ENCODE measurements at regions not wholly inside any gene's neighbourhood (a gene's known extent, or its start where the extent isn't known, plus 50 kb on each side); places are given as distances from the start of the nearest gene placed in this dataset.

GRCh38 chr2:14533131-14533757, 99.3 kb upstream of the LRATD1 start:
- Histone ChIP-seq H3K27me3 (replicated peaks; ENCODE audit: insufficient read depth) (no peaks in the 10 kb centered on the region), H3K36me3 (ENCODE audit: low read depth) (no peaks in the 10 kb centered on the region), H3K79me2 (ENCODE audit: insufficient read depth) (no peaks in the 10 kb centered on the region), H3K9me3 (ENCODE audit: low read depth) (no peaks in the 10 kb centered on the region), H3F3A (ENCODE audit: insufficient read depth) (no peaks in the 10 kb centered on the region), H3K9ac (no peak overlapping the region), H3K4me3 (no peak overlapping the region), H3K9me2 (ENCODE audit: insufficient read depth) (no peaks in the 10 kb centered on the region), H3K27ac (no peak overlapping the region), H4K20me1 (ENCODE audit: insufficient read depth) (no peaks in the 10 kb centered on the region), H3K4me2 (ENCODE audit: unreplicated experiment) (no peak overlapping the region), H2AFZ (no peak overlapping the region), H3K4me1 (ENCODE audit: insufficient read depth) (peaks cover 12% of the 10 kb centered on the region; the same call in 1 of the 2 replicates)
- TF ChIP-seq EZH2 (IDR thresholded peaks at IDR 0.05; ENCODE audit: insufficient read depth, poor library complexity, severe bottlenecking) (no peak), EZH2phosphoT487 (IDR thresholded peaks at IDR 0.05; ENCODE audit: insufficient read depth, low read depth) (no peak)
- DNase-seq = no peak
- in situ Hi-C loops (cut with MboI) = no loop called here
- WGBS, 2 experiments (ENCODE audit: low coverage in 1 of 2, low lambda C conversion rate in 2 of 2, missing lambda C conversion rate in 2 of 2) = 88 to 100% methylated on average over 1 of the region's 1 CpG

GRCh38 chr2:14535156-14535555, 97.4 kb upstream of the LRATD1 start:
- no peak for DNase-seq
- H3K4me2 ChIP-seq (ENCODE audit: unreplicated experiment) = no peak overlapping the region
- in situ Hi-C loops (cut with MboI) = no loop called here
- whole genome bisulfite sequencing, 2 experiments (ENCODE audit: low coverage in 1 of 2, low lambda C conversion rate in 2 of 2, missing lambda C conversion rate in 2 of 2) = 76 to 83% methylated on average over 4 of the region's 4 CpGs
- H3K4me1 ChIP-seq (ENCODE audit: insufficient read depth) = peaks cover 3% of the 10 kb centered on the region; the same call in 1 of the 2 replicates
- no peak overlapping the region for H3K4me3 ChIP-seq
- no peaks in the 10 kb centered on the region for H3K9me3 ChIP-seq (ENCODE audit: low read depth)
- no peaks in the 10 kb centered on the region for H3K9me2 ChIP-seq (ENCODE audit: insufficient read depth)
- no peak overlapping the region for H3K9ac ChIP-seq
- H3F3A ChIP-seq (ENCODE audit: insufficient read depth) = no peaks in the 10 kb centered on the region
- TF ChIP-seq EZH2 (IDR thresholded peaks at IDR 0.05; ENCODE audit: insufficient read depth, poor library complexity, severe bottlenecking) (no peak), EZH2phosphoT487 (IDR thresholded peaks at IDR 0.05; ENCODE audit: insufficient read depth, low read depth) (no peak)
- H3K27ac ChIP-seq = no peak overlapping the region
- no peaks in the 10 kb centered on the region for H3K79me2 ChIP-seq (ENCODE audit: insufficient read depth)
- no peaks in the 10 kb centered on the region for H3K27me3 ChIP-seq (replicated peaks; ENCODE audit: insufficient read depth)
- H4K20me1 ChIP-seq (ENCODE audit: insufficient read depth) = no peaks in the 10 kb centered on the region
- H2AFZ ChIP-seq = no peak overlapping the region
- H3K36me3 ChIP-seq (ENCODE audit: low read depth) = no peaks in the 10 kb centered on the region

DNA sequence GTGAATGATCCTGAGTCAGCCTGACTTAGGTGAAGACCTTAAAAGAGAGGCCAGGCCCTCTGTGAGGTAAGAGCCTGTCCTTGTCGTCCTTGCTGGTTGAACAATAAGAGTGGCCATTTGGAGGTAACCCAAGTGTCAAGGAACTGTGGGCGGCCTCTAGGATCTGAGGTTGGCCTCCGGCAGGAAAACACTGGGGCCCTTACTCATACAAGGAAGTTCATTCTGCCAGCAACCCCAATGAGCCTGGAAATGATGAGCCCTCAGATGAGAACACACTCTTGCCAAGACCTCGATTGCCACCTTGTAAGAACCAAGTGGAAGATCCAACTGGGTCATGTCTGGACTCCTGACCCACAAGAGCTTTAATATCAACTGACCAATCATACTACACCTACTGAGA, 95.5 kb upstream of the LRATD1 start:
- Histone ChIP-seq H4K20me1 (ENCODE audit: insufficient read depth) (no peaks in the 10 kb centered on the region), H3K79me2 (ENCODE audit: insufficient read depth) (no peaks in the 10 kb centered on the region), H3K27ac (no peak overlapping the region), H2AFZ (no peak overlapping the region), H3F3A (ENCODE audit: insufficient read depth) (no peaks in the 10 kb centered on the region), H3K9me2 (ENCODE audit: insufficient read depth) (no peaks in the 10 kb centered on the region), H3K4me1 (ENCODE audit: insufficient read depth) (no peaks in the 10 kb centered on the region), H3K4me2 (ENCODE audit: unreplicated experiment) (no peak overlapping the region), H3K4me3 (no peak overlapping the region), H3K36me3 (ENCODE audit: low read depth) (no peaks in the 10 kb centered on the region), H3K27me3 (replicated peaks; ENCODE audit: insufficient read depth) (no peaks in the 10 kb centered on the region), H3K9me3 (ENCODE audit: low read depth) (no peaks in the 10 kb centered on the region), H3K9ac (no peak overlapping the region)
- TF ChIP-seq EZH2 (IDR thresholded peaks at IDR 0.05; ENCODE audit: insufficient read depth, poor library complexity, severe bottlenecking) (no peak), EZH2phosphoT487 (IDR thresholded peaks at IDR 0.05; ENCODE audit: insufficient read depth, low read depth) (no peak)
- WGBS, 2 experiments (ENCODE audit: low coverage in 1 of 2, low lambda C conversion rate in 2 of 2, missing lambda C conversion rate in 2 of 2) = 66 to 82% methylated on average over 4 of the region's 4 CpGs
- DNase-seq = no peak
- in situ Hi-C loops (cut with MboI) = no loop called here

DNA sequence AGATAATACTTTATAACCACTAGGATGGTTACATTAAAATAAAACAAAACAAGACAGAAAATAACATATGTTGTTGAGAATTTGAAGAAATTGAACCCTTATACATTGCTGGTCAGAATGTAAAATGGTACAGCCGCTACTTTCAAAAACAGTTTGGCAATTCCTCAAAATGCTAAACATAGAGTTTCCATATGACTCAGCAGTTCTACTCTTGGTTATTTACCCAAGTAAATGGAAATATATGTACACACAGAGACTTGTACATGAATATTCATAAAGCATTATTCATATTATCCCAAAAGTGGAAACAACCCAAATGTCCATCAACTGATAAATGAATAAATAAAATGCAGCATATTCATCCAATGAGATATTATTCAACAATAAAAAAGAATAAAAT, 92.5 kb upstream of the LRATD1 start:
- TF ChIP-seq EZH2 (IDR thresholded peaks at IDR 0.05; ENCODE audit: insufficient read depth, poor library complexity, severe bottlenecking) (no peak), EZH2phosphoT487 (IDR thresholded peaks at IDR 0.05; ENCODE audit: insufficient read depth, low read depth) (no peak)
- H3F3A ChIP-seq (ENCODE audit: insufficient read depth) = no peaks in the 10 kb centered on the region
- in situ Hi-C loops (cut with MboI) = no loop called here
- H3K27ac ChIP-seq = no peak overlapping the region
- H3K4me1 ChIP-seq (ENCODE audit: insufficient read depth) = no peaks in the 10 kb centered on the region
- no peak for DNase-seq
- H3K9me2 ChIP-seq (ENCODE audit: insufficient read depth) = no peaks in the 10 kb centered on the region
- H3K27me3 ChIP-seq (replicated peaks; ENCODE audit: insufficient read depth) = no peaks in the 10 kb centered on the region
- no peaks in the 10 kb centered on the region for H3K79me2 ChIP-seq (ENCODE audit: insufficient read depth)
- no peaks in the 10 kb centered on the region for H4K20me1 ChIP-seq (ENCODE audit: insufficient read depth)
- no peak overlapping the region for H2AFZ ChIP-seq
- H3K4me3 ChIP-seq = no peak overlapping the region
- no peaks in the 10 kb centered on the region for H3K36me3 ChIP-seq (ENCODE audit: low read depth)
- H3K4me2 ChIP-seq (ENCODE audit: unreplicated experiment) = no peak overlapping the region
- no peaks in the 10 kb centered on the region for H3K9me3 ChIP-seq (ENCODE audit: low read depth)
- 86 to 96% methylated on average over 1 of the region's 1 CpG for WGBS, 2 experiments (ENCODE audit: low coverage in 1 of 2, low lambda C conversion rate in 2 of 2, missing lambda C conversion rate in 2 of 2)
- no peak overlapping the region for H3K9ac ChIP-seq

DNA sequence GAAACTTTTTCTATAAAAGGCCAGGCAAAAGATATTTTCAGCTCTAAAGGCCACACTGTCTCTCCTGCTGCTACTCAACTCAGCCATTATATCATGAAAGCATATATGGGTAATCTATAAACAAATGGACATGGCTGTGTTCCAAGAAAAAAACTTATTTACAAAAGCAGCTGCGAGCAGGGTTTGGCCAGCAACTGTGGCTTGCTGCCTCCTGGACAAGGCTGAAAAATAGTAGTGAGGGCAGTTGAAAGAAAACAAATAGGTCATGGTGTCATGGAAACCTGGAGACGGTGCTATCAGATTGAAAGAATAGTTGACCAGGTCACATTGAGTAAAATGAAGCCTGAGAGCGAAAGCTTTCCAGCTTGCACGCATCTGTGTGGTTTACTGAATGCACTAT, 89.2 kb upstream of the LRATD1 start:
- Histone ChIP-seq H3K27ac (no peak overlapping the region), H3K27me3 (replicated peaks; ENCODE audit: insufficient read depth) (no peaks in the 10 kb centered on the region), H4K20me1 (ENCODE audit: insufficient read depth) (no peaks in the 10 kb centered on the region), H3K36me3 (ENCODE audit: low read depth) (no peaks in the 10 kb centered on the region), H3K4me3 (no peak overlapping the region), H3F3A (ENCODE audit: insufficient read depth) (no peaks in the 10 kb centered on the region), H3K9me2 (ENCODE audit: insufficient read depth) (no peaks in the 10 kb centered on the region), H3K4me1 (ENCODE audit: insufficient read depth) (no peaks in the 10 kb centered on the region), H3K9me3 (ENCODE audit: low read depth) (no peaks in the 10 kb centered on the region), H2AFZ (no peak overlapping the region), H3K4me2 (ENCODE audit: unreplicated experiment) (no peak overlapping the region), H3K79me2 (ENCODE audit: insufficient read depth) (no peaks in the 10 kb centered on the region), H3K9ac (no peak overlapping the region)
- TF ChIP-seq EZH2phosphoT487 (IDR thresholded peaks at IDR 0.05; ENCODE audit: insufficient read depth, low read depth) (no peak), EZH2 (IDR thresholded peaks at IDR 0.05; ENCODE audit: insufficient read depth, poor library complexity, severe bottlenecking) (no peak)
- in situ Hi-C loops (cut with MboI) = no loop called here
- DNase-seq = no peak
- 56 to 64% methylated on average over 4 of the region's 4 CpGs for WGBS, 2 experiments (ENCODE audit: low coverage in 1 of 2, low lambda C conversion rate in 2 of 2, missing lambda C conversion rate in 2 of 2)

Measured in GM23248 (cell line).